Ishikawa (cell line): ENCODE measurements at regions not wholly inside any gene's neighbourhood (a gene's known extent, or its start where the extent isn't known, plus 50 kb on each side); places are given as distances from the start of the nearest gene placed in this dataset.

Source experiments
- CEBPB ChIP-seq: IDR thresholded peaks from 2 replicates; pipeline ENCODE4 v1.6.1; 2012
- EP300 ChIP-seq: IDR thresholded peaks from 2 replicates; pipeline ENCODE4 v1.6.1; 2012; ENCODE audit warnings: borderline replicate concordance
- REST ChIP-seq: IDR thresholded peaks from 2 replicates; pipeline ENCODE4 v1.6.1; 2012; ENCODE audit warnings: low read depth, mild to moderate bottlenecking
- USF1 ChIP-seq: IDR thresholded peaks from 2 replicates; pipeline ENCODE4 v1.6.1; 2012
- TF ChIP-seq, protein P1 (sequence below): IDR thresholded peaks from 2 replicates; pipeline ENCODE4 v1.6.1; 2012

DNA sequence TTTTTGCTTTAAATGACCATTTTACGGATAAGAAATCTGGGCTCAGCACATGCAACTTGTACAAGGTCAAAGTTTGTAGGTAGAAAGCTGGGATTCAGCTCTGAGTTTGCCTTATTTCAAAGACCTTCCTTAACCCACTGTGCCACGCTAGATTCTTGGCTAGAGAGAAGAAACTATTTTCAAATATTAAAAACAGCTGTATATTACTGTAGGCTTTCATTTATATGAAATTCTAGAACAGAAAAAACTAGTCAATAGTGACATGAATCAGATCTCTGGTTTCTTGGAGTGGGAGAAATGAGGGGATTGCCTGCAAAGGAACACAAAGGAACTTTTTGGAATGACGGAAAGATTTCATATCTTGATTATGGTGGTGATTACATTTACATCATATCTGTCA is 53.0 kb upstream of the C1GALT1 start:
- TF ChIP-seq USF1, result no peak
- TF ChIP-seq EP300, result no peak
- TF ChIP-seq, protein P1, sequence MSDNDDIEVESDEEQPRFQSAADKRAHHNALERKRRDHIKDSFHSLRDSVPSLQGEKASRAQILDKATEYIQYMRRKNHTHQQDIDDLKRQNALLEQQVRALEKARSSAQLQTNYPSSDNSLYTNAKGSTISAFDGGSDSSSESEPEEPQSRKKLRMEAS, result no peak
- no peak for TF ChIP-seq REST
- no peak for TF ChIP-seq CEBPB
